GM12873 (cell line): ENCODE measurements at regions not wholly inside any gene's neighbourhood (a gene's known extent, or its start where the extent isn't known, plus 50 kb on each side); places are given as distances from the start of the nearest gene placed in this dataset.

Source experiments
- TF ChIP-seq, protein P1 (sequence below): IDR thresholded peaks from 2 replicates; pipeline ENCODE4 v1.5.1; 2012; ENCODE audit warnings: low read depth, mild to moderate bottlenecking, moderate library complexity, low read length, control low read depth; ENCODE audit not compliant: insufficient read depth; ENCODE audit errors: missing control alignments

DNA sequence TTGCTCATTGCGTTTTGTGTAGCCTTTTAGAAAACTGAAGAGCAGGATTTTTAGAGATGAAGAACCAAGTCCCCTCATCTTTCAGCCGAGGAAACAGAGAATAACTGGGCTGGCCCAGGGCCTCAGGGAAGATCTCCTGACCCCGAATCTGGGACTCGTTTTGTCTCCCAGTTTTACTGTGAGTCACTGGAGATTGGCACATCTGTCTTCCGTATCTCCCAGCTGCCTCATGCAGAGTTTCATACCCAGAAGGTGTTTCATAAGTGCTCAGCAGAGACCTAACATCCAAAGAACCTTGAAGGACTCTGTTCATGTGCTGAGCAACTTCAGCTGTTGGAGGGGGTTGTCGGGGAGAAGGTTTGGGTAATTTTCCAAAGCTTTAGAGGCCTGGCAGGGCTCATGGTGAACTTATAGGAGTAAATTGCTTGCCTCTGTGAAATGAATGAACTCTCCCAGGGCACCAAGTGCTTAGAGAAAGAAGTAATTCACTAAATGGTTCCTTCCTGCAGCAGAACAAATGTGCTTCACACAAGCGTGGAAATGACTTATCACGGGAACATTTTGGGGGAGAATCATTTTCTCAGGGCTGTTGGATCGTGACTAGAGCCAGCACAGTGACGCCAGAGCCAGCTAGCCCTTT is 121.4 kb downstream of the FAM43A start:
- TF ChIP-seq, protein P1, sequence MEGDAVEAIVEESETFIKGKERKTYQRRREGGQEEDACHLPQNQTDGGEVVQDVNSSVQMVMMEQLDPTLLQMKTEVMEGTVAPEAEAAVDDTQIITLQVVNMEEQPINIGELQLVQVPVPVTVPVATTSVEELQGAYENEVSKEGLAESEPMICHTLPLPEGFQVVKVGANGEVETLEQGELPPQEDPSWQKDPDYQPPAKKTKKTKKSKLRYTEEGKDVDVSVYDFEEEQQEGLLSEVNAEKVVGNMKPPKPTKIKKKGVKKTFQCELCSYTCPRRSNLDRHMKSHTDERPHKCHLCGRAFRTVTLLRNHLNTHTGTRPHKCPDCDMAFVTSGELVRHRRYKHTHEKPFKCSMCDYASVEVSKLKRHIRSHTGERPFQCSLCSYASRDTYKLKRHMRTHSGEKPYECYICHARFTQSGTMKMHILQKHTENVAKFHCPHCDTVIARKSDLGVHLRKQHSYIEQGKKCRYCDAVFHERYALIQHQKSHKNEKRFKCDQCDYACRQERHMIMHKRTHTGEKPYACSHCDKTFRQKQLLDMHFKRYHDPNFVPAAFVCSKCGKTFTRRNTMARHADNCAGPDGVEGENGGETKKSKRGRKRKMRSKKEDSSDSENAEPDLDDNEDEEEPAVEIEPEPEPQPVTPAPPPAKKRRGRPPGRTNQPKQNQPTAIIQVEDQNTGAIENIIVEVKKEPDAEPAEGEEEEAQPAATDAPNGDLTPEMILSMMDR = no peak

- TF ChIP-seq, protein P1 = no peak
Measured at GRCh38 chr3:194808640-194809097, 123.0 kb downstream of the FAM43A start.

GRCh38 chr3:194809382-194809781 is 123.7 kb downstream of the FAM43A start:
- TF ChIP-seq, protein P1 = no peak

- TF ChIP-seq, protein P1 = no peak
Measured at GRCh38 chr3:194810076-194810475, 124.4 kb downstream of the FAM43A start.

DNA sequence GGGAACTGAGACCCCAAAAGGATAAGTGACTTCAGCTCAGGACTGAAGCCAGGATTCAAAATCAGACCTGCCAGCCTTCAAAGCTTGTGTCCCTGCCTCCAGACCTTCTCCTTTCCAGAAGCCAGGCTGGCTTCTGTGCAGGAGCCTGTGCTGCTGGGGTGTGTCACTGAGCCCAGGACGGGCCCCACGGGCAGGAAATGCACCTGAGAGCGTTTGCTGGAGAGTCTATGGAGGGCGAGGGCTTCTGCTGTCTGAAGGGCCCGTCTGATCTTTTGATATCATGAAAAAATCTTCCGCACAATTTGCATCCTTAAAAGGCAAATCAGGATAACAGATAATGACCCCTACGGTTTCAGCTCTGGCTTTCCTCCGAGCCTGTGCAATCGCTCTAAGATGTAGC is 125.4 kb downstream of the FAM43A start:
- TF ChIP-seq, protein P1 = no peak

DNA sequence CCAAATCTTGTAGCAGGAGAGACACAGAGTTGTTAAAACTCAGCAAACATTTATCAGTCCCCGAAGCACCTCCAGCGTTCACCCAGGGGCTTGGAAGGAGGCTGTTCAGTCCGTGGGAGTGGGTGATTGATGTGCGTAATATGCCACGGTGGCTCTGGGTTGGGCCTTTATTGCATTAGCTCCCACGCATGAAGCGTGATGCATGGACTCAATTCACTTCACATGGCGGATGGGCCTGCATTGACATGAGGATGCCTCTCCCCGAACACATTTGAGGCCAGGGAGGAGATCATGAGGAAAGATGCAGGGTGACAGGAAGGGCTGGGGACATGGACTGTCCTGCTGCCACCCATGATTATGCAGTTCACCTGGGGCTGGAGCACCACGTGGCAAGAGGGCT is 126.5 kb downstream of the FAM43A start:
- TF ChIP-seq, protein P1 = no peak

DNA sequence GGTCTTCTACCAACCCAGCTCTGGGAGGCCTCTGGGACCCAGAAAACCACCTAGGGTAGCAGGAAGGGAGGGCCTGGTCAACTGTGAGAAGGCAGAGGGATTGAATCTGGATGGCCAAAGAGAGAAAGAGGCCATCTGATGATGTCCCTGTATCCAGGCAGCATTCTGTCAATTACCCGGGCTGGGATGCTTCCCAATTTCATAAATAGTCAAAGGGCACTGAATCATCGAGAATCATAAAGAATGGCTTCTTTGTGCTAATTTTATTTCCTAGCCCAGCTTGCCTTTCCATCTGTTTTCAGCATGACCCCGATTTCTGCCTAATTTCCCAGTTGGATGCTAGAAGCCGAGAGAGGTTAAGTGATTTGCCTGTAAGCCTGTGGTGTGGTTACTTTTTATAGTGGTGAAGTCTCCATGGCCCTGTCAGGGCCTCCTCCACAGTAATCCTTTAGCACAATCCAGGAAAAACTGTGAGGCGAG is 129.2 kb downstream of the FAM43A start:
- TF ChIP-seq, protein P1 = no peak
